ENCODE measurements at regions not wholly inside any gene's neighbourhood (a gene's known extent, or its start where the extent isn't known, plus 50 kb on each side); places are given as distances from the start of the nearest gene placed in this dataset.

DNA sequence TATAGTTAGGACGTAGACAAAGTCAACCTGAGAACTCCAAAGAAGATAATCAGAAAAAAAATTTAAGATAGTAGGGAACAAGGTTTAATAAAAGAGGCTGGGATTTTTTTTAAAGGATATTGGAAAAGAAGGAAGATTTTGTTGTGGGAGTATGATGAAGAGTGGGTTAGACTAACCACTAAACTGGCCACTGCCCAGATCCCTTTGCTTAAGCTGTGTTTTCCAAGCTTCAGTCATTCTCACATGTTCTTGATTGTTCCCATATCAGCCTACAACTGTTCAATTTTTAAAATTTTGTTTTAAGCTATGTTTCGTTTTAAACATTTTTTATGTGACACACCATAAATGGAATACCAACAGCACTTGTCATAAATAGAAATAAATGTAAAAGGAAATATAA lies 284.5 kb upstream of the MMADHC start:
- peak; percentile 47 for DNase-seq (ENCODE audit: low read depth)
- no peak overlapping the region for H3K4me3 ChIP-seq (ENCODE audit: low read length)
- TF ChIP-seq, protein P1, sequence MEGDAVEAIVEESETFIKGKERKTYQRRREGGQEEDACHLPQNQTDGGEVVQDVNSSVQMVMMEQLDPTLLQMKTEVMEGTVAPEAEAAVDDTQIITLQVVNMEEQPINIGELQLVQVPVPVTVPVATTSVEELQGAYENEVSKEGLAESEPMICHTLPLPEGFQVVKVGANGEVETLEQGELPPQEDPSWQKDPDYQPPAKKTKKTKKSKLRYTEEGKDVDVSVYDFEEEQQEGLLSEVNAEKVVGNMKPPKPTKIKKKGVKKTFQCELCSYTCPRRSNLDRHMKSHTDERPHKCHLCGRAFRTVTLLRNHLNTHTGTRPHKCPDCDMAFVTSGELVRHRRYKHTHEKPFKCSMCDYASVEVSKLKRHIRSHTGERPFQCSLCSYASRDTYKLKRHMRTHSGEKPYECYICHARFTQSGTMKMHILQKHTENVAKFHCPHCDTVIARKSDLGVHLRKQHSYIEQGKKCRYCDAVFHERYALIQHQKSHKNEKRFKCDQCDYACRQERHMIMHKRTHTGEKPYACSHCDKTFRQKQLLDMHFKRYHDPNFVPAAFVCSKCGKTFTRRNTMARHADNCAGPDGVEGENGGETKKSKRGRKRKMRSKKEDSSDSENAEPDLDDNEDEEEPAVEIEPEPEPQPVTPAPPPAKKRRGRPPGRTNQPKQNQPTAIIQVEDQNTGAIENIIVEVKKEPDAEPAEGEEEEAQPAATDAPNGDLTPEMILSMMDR (conservative IDR thresholded peaks at IDR 0.05; ENCODE audit: low read length), result no peak

GRCh38 chr2:149871091-149871885 lies 283.7 kb upstream of the MMADHC start:
- no peak for DNase-seq (ENCODE audit: low read depth)
- TF ChIP-seq, protein P1 (conservative IDR thresholded peaks at IDR 0.05; ENCODE audit: low read length), result no peak
- no peak overlapping the region for H3K4me3 ChIP-seq (ENCODE audit: low read length)

- TF ChIP-seq, protein P1 (conservative IDR thresholded peaks at IDR 0.05; ENCODE audit: low read length), result no peak
- H3K4me3 ChIP-seq (ENCODE audit: low read length), result no peak overlapping the region
Measured at GRCh38 chr2:149863227-149863626, 275.7 kb upstream of the MMADHC start.

DNA sequence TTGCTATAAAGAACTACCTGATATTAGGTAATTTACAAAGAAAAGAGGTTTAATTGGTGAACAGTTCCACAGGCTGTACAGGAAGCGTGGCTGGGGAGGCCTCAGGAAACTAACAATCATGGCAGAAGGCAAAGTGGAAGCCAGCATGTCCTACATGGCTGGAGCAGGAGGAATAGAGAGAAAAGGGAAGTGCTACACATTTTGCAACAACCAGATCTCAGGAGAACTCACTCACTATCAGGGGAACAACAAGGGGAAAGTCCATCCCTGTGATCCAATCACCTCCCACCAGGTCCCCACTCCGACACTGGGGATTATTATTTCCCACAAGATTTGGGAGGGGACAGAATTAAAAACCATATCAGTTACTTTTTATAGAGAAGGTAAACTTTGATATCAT lies 273.5 kb upstream of the MMADHC start:
- TF ChIP-seq, protein P1 (conservative IDR thresholded peaks at IDR 0.05; ENCODE audit: low read length), result no peak
- no peak overlapping the region for H3K4me3 ChIP-seq (ENCODE audit: low read length)
- no peak for DNase-seq (ENCODE audit: low read depth)

More at GRCh38 chr2:149863227-149863626, 275.7 kb upstream of the MMADHC start:
- DNase-seq (ENCODE audit: low read depth), result no peak

DNA sequence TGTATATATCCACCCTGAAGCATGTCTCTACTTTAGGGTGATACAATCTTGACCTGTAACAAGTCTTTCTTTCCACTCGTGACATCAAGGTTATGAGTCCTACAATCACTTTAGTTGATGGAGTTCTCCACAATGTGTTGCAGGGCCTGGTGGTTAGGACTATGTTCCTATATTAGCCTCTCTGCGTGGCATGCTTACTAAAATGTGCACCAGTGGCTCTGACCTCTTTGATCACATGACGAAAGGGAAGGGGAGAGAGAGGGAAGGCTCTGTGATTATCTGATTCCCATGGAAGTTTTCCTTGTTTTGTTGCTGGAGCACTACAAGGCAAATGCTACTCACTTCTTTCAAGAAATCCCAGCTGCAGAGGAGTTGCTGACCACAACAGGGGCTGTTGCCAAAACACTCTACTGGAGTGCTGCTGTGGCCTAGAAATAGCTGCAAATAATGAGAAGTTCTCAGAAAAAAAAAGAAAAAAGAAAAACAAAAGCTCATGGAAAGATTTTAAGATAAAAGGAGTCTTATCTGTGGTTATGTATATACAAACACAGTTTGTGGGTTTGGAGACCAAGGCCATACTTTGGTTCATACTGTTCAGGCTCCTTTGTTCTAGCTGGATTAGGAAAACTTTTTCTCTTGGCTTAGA lies 272.8 kb upstream of the MMADHC start:
- TF ChIP-seq, protein P1 (conservative IDR thresholded peaks at IDR 0.05; ENCODE audit: low read length), result no peak
- peak; percentile 92 for DNase-seq (ENCODE audit: low read depth)
- no peak overlapping the region for H3K4me3 ChIP-seq (ENCODE audit: low read length)

DNA sequence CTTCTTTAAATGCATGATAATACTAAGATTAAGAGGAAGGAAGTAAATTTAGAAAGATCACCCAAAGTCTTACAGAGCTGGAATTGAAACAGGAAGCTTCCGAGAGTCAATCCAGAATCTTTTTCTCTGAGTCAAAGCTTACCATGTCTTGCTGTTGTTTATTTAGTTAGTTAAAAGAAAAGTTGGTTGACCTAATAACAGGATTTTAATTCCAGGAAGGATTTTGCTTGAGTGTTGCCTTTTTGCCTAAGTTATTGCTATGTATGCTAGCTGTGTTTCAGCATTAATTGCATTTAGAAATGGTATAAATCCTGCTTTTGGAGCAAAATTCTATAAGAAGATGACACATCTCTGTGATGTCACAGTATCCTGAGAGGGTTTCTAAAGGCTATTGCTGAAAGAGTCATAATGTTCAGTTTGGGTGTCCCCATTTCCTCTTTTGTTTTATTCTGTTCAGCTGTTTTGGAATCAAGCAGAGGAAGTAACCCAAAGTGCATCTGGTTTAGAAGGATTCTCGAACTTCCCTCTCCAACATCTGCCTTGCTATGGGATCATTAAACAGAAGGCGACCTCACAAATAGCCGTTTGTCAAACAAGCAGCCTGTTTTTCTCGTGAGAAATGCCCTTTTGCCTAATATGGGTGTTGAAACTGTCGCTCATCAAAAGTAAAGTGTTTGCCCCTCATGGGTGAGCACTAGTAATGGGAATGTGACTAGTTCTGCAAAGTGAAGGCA lies 271.5 kb upstream of the MMADHC start:
- no peak overlapping the region; the same call in 1 of the 2 replicates for H3K4me3 ChIP-seq (ENCODE audit: low read length)
- peak; percentile 88 for DNase-seq (ENCODE audit: low read depth)
- TF ChIP-seq, protein P1 (conservative IDR thresholded peaks at IDR 0.05; ENCODE audit: low read length), result no peak

All from AG10803 (cell line).